Nephron progenitor cell (in vitro differentiated cells): ENCODE measurements at regions not wholly inside any gene's neighbourhood (a gene's known extent, or its start where the extent isn't known, plus 50 kb on each side); places are given as distances from the start of the nearest gene placed in this dataset.

Source experiments
- DNase-seq: peaks from one replicate; pipeline ENCODE4 v3.0.0; 2021
- H3K27ac Mint-ChIP-seq: 2 replicates; pipeline ENCODE4 v1.8.0; 2021; ENCODE audit warnings: mild to moderate bottlenecking, moderate library complexity, mixed read lengths
- H3K27me3 Mint-ChIP-seq: 2 replicates; pipeline ENCODE4 v1.8.0; 2021; ENCODE audit warnings: mild to moderate bottlenecking, low read depth, mixed read lengths; ENCODE audit not compliant: poor library complexity
- H3K36me3 Mint-ChIP-seq: 2 replicates; pipeline ENCODE4 v1.8.0; 2021; ENCODE audit warnings: low read depth, mixed read lengths
- H3K4me1 Mint-ChIP-seq: 2 replicates; pipeline ENCODE4 v1.8.0; 2021; ENCODE audit warnings: mixed read lengths
- H3K4me3 Mint-ChIP-seq: 2 replicates; pipeline ENCODE4 v1.8.0; 2021; ENCODE audit warnings: mild to moderate bottlenecking, moderate library complexity, mixed read lengths
- H3K9me3 Mint-ChIP-seq: 2 replicates; pipeline ENCODE4 v1.8.0; 2021; ENCODE audit warnings: mild to moderate bottlenecking, moderate library complexity, mixed read lengths
- CTCF ChIP-seq: fragments of 200-600 bp; sonication (generic); IDR thresholded peaks from 2 replicates; pipeline ENCODE4 v1.5.0; 2021; ENCODE audit warnings: antibody characterized with exemption

- TF ChIP-seq CTCF = no peak
- no peak overlapping the region for H3K27ac Mint-ChIP-seq
- H3K36me3 Mint-ChIP-seq = no peaks in the 10 kb centered on the region
- peaks cover 4% of the 10 kb centered on the region for H3K27me3 Mint-ChIP-seq
- H3K4me1 Mint-ChIP-seq = no peaks in the 10 kb centered on the region
- peaks cover 5% of the 10 kb centered on the region for H3K9me3 Mint-ChIP-seq
- no peak overlapping the region for H3K4me3 Mint-ChIP-seq
- no peak for DNase-seq
Measured at GRCh38 chr20:7829031-7829430, 111.2 kb downstream of the HAO1 start.

- no peak for TF ChIP-seq CTCF
- peaks cover 4% of the 10 kb centered on the region for H3K27me3 Mint-ChIP-seq
- H3K27ac Mint-ChIP-seq = no peak overlapping the region
- no peak for DNase-seq
- H3K4me1 Mint-ChIP-seq = no peaks in the 10 kb centered on the region
- H3K4me3 Mint-ChIP-seq = no peak overlapping the region
- H3K36me3 Mint-ChIP-seq = no peaks in the 10 kb centered on the region
- H3K9me3 Mint-ChIP-seq = peaks cover 5% of the 10 kb centered on the region
Measured at GRCh38 chr20:7829776-7830175, 110.5 kb downstream of the HAO1 start.
